ENCODE measurements at regions not wholly inside any gene's neighbourhood (a gene's known extent, or its start where the extent isn't known, plus 50 kb on each side); places are given as distances from the start of the nearest gene placed in this dataset.
A peak's percentile ranks its signal among the peaks of the same experiment; 100 is the strongest.

GRCh38 chr10:94225589-94225988, 137.2 kb downstream of the NOC3L start:
- no peaks in the 10 kb centered on the region for H3K27me3 ChIP-seq (ENCODE audit: control insufficient read depth, insufficient read depth, low read length)
- H3K9me3 ChIP-seq (ENCODE audit: control insufficient read depth, insufficient read depth, low read length): peaks cover 1% of the 10 kb centered on the region
- WGBS (ENCODE audit: insufficient coverage): 96% methylated on average over 4 of the region's 4 CpGs
- no peak for DNase-seq (ENCODE audit: low read depth in 4 of 6, low spot score in 6 of 6)
- H3K4me1 ChIP-seq (ENCODE audit: control insufficient read depth, insufficient read depth, low read length): no peaks in the 10 kb centered on the region
- H3K4me3 ChIP-seq (ENCODE audit: low read depth, low read length): no peak overlapping the region
- H3K27ac ChIP-seq (ENCODE audit: low read depth, low read length): no peak overlapping the region
- H3K36me3 ChIP-seq (ENCODE audit: control insufficient read depth, insufficient read depth, low read length): peaks cover 2% of the 10 kb centered on the region

- H3K4me1 ChIP-seq (ENCODE audit: control insufficient read depth, insufficient read depth, low read length): no peaks in the 10 kb centered on the region
- H3K27me3 ChIP-seq (ENCODE audit: control insufficient read depth, insufficient read depth, low read length): no peaks in the 10 kb centered on the region
- H3K9me3 ChIP-seq (ENCODE audit: control insufficient read depth, insufficient read depth, low read length): peaks cover 1% of the 10 kb centered on the region
- H3K27ac ChIP-seq (ENCODE audit: low read depth, low read length): no peak overlapping the region
- WGBS (ENCODE audit: insufficient coverage): 100% methylated on average over 1 of the region's 7 CpGs
- H3K36me3 ChIP-seq (ENCODE audit: control insufficient read depth, insufficient read depth, low read length): peaks cover 2% of the 10 kb centered on the region
- no peak overlapping the region for H3K4me3 ChIP-seq (ENCODE audit: low read depth, low read length)
- DNase-seq (ENCODE audit: low read depth in 4 of 6, low spot score in 6 of 6): no peak
These were observed 132.5 kb downstream of the NOC3L start for GRCh38 chr10:94230134-94230785.

GRCh38 chr10:94232711-94233383, 129.9 kb downstream of the NOC3L start:
- DNase-seq (ENCODE audit: low read depth in 4 of 6, low spot score in 6 of 6): no peak
- WGBS (ENCODE audit: insufficient coverage): 89% methylated on average over 2 of the region's 2 CpGs
- no peak overlapping the region for H3K27ac ChIP-seq (ENCODE audit: low read depth, low read length)
- H3K9me3 ChIP-seq (ENCODE audit: control insufficient read depth, insufficient read depth, low read length): peaks cover 1% of the 10 kb centered on the region
- H3K4me3 ChIP-seq (ENCODE audit: low read depth, low read length): no peak overlapping the region
- no peaks in the 10 kb centered on the region for H3K4me1 ChIP-seq (ENCODE audit: control insufficient read depth, insufficient read depth, low read length)
- no peaks in the 10 kb centered on the region for H3K27me3 ChIP-seq (ENCODE audit: control insufficient read depth, insufficient read depth, low read length)
- H3K36me3 ChIP-seq (ENCODE audit: control insufficient read depth, insufficient read depth, low read length): peaks cover 2% of the 10 kb centered on the region

GRCh38 chr10:94235461-94235860, 127.3 kb downstream of the NOC3L start:
- no CpG with 5 or more reads among the region's 1 CpG for WGBS (ENCODE audit: insufficient coverage)
- Histone ChIP-seq H3K36me3 (ENCODE audit: control insufficient read depth, insufficient read depth, low read length) (peaks cover 2% of the 10 kb centered on the region), H3K4me3 (ENCODE audit: low read depth, low read length) (no peak overlapping the region), H3K4me1 (ENCODE audit: control insufficient read depth, insufficient read depth, low read length) (no peaks in the 10 kb centered on the region), H3K9me3 (ENCODE audit: control insufficient read depth, insufficient read depth, low read length) (no peaks in the 10 kb centered on the region), H3K27ac (ENCODE audit: low read depth, low read length) (no peak overlapping the region), H3K27me3 (ENCODE audit: control insufficient read depth, insufficient read depth, low read length) (no peaks in the 10 kb centered on the region)
- DNase-seq (ENCODE audit: low read depth in 4 of 6, low spot score in 6 of 6): peak in 1 of 6 donors; percentile 32

- 94% methylated on average over 3 of the region's 4 CpGs for WGBS (ENCODE audit: insufficient coverage)
- no peak for DNase-seq (ENCODE audit: low read depth in 4 of 6, low spot score in 6 of 6)
- Histone ChIP-seq H3K27ac (ENCODE audit: low read depth, low read length) (no peak overlapping the region), H3K36me3 (ENCODE audit: control insufficient read depth, insufficient read depth, low read length) (no peaks in the 10 kb centered on the region), H3K4me3 (ENCODE audit: low read depth, low read length) (no peak overlapping the region), H3K27me3 (ENCODE audit: control insufficient read depth, insufficient read depth, low read length) (no peaks in the 10 kb centered on the region), H3K9me3 (ENCODE audit: control insufficient read depth, insufficient read depth, low read length) (no peaks in the 10 kb centered on the region), H3K4me1 (ENCODE audit: control insufficient read depth, insufficient read depth, low read length) (no peaks in the 10 kb centered on the region)
These were observed 124.6 kb downstream of the NOC3L start for GRCh38 chr10:94238006-94238617.

- H3K27me3 ChIP-seq (ENCODE audit: control insufficient read depth, insufficient read depth, low read length): no peaks in the 10 kb centered on the region
- H3K4me1 ChIP-seq (ENCODE audit: control insufficient read depth, insufficient read depth, low read length): no peaks in the 10 kb centered on the region
- 100% methylated on average over 2 of the region's 6 CpGs for WGBS (ENCODE audit: insufficient coverage)
- no peaks in the 10 kb centered on the region for H3K36me3 ChIP-seq (ENCODE audit: control insufficient read depth, insufficient read depth, low read length)
- no peak for DNase-seq (ENCODE audit: low read depth in 4 of 6, low spot score in 6 of 6)
- no peaks in the 10 kb centered on the region for H3K9me3 ChIP-seq (ENCODE audit: control insufficient read depth, insufficient read depth, low read length)
- H3K27ac ChIP-seq (ENCODE audit: low read depth, low read length): no peak overlapping the region
- no peak overlapping the region for H3K4me3 ChIP-seq (ENCODE audit: low read depth, low read length)
These were observed 123.0 kb downstream of the NOC3L start for GRCh38 chr10:94239696-94240095.

- no peaks in the 10 kb centered on the region for H3K9me3 ChIP-seq (ENCODE audit: control insufficient read depth, insufficient read depth, low read length)
- H3K4me1 ChIP-seq (ENCODE audit: control insufficient read depth, insufficient read depth, low read length): no peaks in the 10 kb centered on the region
- H3K4me3 ChIP-seq (ENCODE audit: low read depth, low read length): no peak overlapping the region
- peak overlapping the region; percentile 49 for H3K27ac ChIP-seq (ENCODE audit: low read depth, low read length)
- no peak for DNase-seq (ENCODE audit: low read depth in 4 of 6, low spot score in 6 of 6)
- no peaks in the 10 kb centered on the region for H3K36me3 ChIP-seq (ENCODE audit: control insufficient read depth, insufficient read depth, low read length)
- H3K27me3 ChIP-seq (ENCODE audit: control insufficient read depth, insufficient read depth, low read length): no peaks in the 10 kb centered on the region
- 100% methylated on average over 1 of the region's 5 CpGs for WGBS (ENCODE audit: insufficient coverage)
These were observed 122.2 kb downstream of the NOC3L start for GRCh38 chr10:94240491-94240890.

- peaks cover 1% of the 10 kb centered on the region for H3K36me3 ChIP-seq (ENCODE audit: control insufficient read depth, insufficient read depth, low read length)
- no peaks in the 10 kb centered on the region for H3K27me3 ChIP-seq (ENCODE audit: control insufficient read depth, insufficient read depth, low read length)
- no peaks in the 10 kb centered on the region for H3K4me1 ChIP-seq (ENCODE audit: control insufficient read depth, insufficient read depth, low read length)
- H3K27ac ChIP-seq (ENCODE audit: low read depth, low read length): peak overlapping the region; percentile 49
- no peaks in the 10 kb centered on the region for H3K9me3 ChIP-seq (ENCODE audit: control insufficient read depth, insufficient read depth, low read length)
- WGBS (ENCODE audit: insufficient coverage): no CpG with 5 or more reads among the region's 2 CpGs
- no peak overlapping the region for H3K4me3 ChIP-seq (ENCODE audit: low read depth, low read length)
- no peak for DNase-seq (ENCODE audit: low read depth in 4 of 6, low spot score in 6 of 6)
These were observed 121.8 kb downstream of the NOC3L start for GRCh38 chr10:94240901-94241300.

- no CpG with 5 or more reads among the region's 2 CpGs for WGBS (ENCODE audit: insufficient coverage)
- no peak overlapping the region for H3K4me3 ChIP-seq (ENCODE audit: low read depth, low read length)
- no peaks in the 10 kb centered on the region for H3K4me1 ChIP-seq (ENCODE audit: control insufficient read depth, insufficient read depth, low read length)
- H3K9me3 ChIP-seq (ENCODE audit: control insufficient read depth, insufficient read depth, low read length): no peaks in the 10 kb centered on the region
- H3K27me3 ChIP-seq (ENCODE audit: control insufficient read depth, insufficient read depth, low read length): no peaks in the 10 kb centered on the region
- no peak for DNase-seq (ENCODE audit: low read depth in 4 of 6, low spot score in 6 of 6)
- H3K36me3 ChIP-seq (ENCODE audit: control insufficient read depth, insufficient read depth, low read length): peaks cover 11% of the 10 kb centered on the region
- peak overlapping the region; percentile 37 for H3K27ac ChIP-seq (ENCODE audit: low read depth, low read length)
These were observed 111.6 kb downstream of the NOC3L start for GRCh38 chr10:94251098-94251497.

GRCh38 chr10:94251568-94251967, 111.2 kb downstream of the NOC3L start:
- peak in 1 of 6 donors; percentile 11 for DNase-seq (ENCODE audit: low read depth in 4 of 6, low spot score in 6 of 6)
- Histone ChIP-seq H3K9me3 (ENCODE audit: control insufficient read depth, insufficient read depth, low read length) (no peaks in the 10 kb centered on the region), H3K27me3 (ENCODE audit: control insufficient read depth, insufficient read depth, low read length) (no peaks in the 10 kb centered on the region), H3K4me3 (ENCODE audit: low read depth, low read length) (no peak overlapping the region), H3K36me3 (ENCODE audit: control insufficient read depth, insufficient read depth, low read length) (peaks cover 7% of the 10 kb centered on the region), H3K27ac (ENCODE audit: low read depth, low read length) (no peak overlapping the region), H3K4me1 (ENCODE audit: control insufficient read depth, insufficient read depth, low read length) (no peaks in the 10 kb centered on the region)
- WGBS (ENCODE audit: insufficient coverage): 20% methylated on average over 1 of the region's 1 CpG

Data from spinal cord (tissue), 9 donors.